Lower leg skin (tissue), 3 donors: ENCODE measurements at regions not wholly inside any gene's neighbourhood (a gene's known extent, or its start where the extent isn't known, plus 50 kb on each side); places are given as distances from the start of the nearest gene placed in this dataset.

ENCODE experiments used
- POLR2A ChIP-seq, 2 donors: fragments of 450-650 bp; IDR thresholded peaks; one replicate each; pipeline ENCODE4 v1.6.1; 2016 to 2017; ENCODE audit warnings: antibody characterized with exemption in 2 of 2, mild to moderate bottlenecking in 1 of 2, moderate library complexity in 1 of 2
- TF ChIP-seq, protein P1 (sequence below), 3 donors: fragments of 450-650 bp; IDR thresholded peaks; one replicate each; pipeline ENCODE4 v1.5.1; 2016; ENCODE audit warnings: antibody characterized with exemption in 3 of 3, mild to moderate bottlenecking in 3 of 3, moderate library complexity in 2 of 3

DNA sequence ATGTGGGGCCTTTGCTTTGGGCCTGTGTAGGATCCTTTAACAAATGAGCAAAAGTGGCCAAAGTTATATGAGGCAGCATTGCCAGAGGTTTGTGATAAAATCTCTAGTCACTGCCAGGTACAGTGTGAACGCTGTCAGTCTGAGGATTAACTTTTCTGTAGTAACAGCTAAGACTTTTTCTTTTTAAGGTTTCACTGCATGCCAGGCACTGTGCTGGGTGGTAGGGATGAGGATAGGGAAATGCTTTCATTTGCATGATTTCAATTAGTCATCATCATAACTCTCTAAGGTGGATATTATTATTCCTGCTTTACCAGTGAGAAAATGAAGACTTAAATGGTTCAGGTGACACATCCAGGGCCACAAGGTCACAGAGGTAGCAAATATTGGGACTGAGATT is 79.7 kb upstream of the BMPER start:
- TF ChIP-seq, protein P1, sequence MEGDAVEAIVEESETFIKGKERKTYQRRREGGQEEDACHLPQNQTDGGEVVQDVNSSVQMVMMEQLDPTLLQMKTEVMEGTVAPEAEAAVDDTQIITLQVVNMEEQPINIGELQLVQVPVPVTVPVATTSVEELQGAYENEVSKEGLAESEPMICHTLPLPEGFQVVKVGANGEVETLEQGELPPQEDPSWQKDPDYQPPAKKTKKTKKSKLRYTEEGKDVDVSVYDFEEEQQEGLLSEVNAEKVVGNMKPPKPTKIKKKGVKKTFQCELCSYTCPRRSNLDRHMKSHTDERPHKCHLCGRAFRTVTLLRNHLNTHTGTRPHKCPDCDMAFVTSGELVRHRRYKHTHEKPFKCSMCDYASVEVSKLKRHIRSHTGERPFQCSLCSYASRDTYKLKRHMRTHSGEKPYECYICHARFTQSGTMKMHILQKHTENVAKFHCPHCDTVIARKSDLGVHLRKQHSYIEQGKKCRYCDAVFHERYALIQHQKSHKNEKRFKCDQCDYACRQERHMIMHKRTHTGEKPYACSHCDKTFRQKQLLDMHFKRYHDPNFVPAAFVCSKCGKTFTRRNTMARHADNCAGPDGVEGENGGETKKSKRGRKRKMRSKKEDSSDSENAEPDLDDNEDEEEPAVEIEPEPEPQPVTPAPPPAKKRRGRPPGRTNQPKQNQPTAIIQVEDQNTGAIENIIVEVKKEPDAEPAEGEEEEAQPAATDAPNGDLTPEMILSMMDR (IDR thresholded peaks at IDR 0.05), result no peak
- TF ChIP-seq POLR2A (IDR thresholded peaks at IDR 0.05), result no peak
